ENCODE measurements at regions not wholly inside any gene's neighbourhood (a gene's known extent, or its start where the extent isn't known, plus 50 kb on each side); places are given as distances from the start of the nearest gene placed in this dataset.

DNA sequence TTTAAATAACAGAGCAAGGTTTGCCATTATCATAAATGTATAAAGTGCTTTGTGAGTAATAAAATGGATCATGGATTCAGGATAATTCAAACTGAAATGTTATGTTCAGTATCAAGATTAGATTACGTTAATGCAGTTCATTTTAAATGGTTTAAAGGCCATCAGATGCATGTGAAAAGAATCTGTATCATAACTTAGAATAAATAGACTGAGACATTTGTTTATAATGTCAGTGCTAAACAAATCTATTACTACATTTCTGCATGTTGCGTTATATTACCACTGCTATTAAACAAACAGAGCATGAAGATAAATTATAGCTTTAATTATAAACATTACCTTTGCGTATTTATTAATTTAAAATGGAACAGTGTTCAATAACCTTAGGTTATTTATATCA, 160.2 kb downstream of the TOX3 start:
- TF ChIP-seq, protein P1, sequence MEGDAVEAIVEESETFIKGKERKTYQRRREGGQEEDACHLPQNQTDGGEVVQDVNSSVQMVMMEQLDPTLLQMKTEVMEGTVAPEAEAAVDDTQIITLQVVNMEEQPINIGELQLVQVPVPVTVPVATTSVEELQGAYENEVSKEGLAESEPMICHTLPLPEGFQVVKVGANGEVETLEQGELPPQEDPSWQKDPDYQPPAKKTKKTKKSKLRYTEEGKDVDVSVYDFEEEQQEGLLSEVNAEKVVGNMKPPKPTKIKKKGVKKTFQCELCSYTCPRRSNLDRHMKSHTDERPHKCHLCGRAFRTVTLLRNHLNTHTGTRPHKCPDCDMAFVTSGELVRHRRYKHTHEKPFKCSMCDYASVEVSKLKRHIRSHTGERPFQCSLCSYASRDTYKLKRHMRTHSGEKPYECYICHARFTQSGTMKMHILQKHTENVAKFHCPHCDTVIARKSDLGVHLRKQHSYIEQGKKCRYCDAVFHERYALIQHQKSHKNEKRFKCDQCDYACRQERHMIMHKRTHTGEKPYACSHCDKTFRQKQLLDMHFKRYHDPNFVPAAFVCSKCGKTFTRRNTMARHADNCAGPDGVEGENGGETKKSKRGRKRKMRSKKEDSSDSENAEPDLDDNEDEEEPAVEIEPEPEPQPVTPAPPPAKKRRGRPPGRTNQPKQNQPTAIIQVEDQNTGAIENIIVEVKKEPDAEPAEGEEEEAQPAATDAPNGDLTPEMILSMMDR (IDR thresholded peaks at IDR 0.05; ENCODE audit: insufficient read depth, low read depth, low read length, missing control alignments), result no peak
- DNase-seq (ENCODE audit: low read depth), result no peak
- H3K4me3 ChIP-seq (ENCODE audit: low read length), result no peak overlapping the region

DNA sequence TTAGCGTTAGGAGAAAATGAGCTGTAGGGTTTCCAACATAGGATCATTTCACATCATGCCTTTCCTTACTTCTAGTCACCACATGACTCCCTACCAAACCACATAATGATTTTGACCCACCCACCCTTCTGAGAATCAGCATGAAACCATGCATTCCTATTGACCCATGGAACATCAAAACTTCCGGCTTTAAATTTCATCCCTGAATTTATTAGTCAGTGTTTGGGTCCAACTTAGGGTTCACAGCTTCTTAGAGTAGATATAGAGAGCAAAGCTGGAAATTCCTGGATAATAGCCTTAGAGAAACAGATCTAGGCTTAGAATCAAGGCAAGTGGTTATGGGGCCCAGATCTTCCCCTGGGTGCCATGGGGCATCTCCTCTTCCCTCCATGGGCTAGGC, 162.6 kb downstream of the TOX3 start:
- TF ChIP-seq, protein P1 (IDR thresholded peaks at IDR 0.05; ENCODE audit: insufficient read depth, low read depth, low read length, missing control alignments), result no peak
- no peak for DNase-seq (ENCODE audit: low read depth)

DNA sequence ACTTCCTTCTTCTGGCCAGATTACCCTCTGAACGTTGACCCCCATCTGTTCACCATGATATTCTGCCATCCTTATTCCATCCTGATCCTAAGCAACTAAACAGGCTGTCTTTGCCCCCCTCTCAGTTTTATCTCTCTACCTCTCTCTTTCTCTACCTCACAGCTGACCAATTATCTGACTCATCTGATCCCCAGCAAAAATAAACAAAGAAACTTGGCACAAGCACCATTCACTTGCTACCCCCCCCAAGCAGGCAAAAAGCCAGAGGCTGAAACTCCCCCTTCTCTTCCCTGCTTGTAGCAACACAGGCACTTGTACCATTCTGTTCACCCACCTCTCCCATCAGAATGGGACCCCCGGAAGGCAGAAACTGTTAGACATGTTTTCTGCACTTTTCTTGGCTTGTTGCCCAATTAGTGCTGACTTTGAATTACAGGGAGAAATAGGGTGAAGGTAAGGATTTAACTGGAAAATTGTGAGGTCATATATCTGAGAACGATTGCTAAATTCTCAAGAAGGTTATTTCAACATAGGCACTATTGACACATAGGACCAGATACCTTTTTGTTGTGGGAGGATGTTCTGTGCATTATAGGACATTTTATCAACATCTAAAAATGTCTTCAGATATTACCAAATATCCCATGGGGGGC, 163.2 kb downstream of the TOX3 start:
- TF ChIP-seq, protein P1 (IDR thresholded peaks at IDR 0.05; ENCODE audit: insufficient read depth, low read depth, low read length, missing control alignments), result no peak
- no peak overlapping the region for H3K4me3 ChIP-seq (ENCODE audit: low read length)
- peak; percentile 2 for DNase-seq (ENCODE audit: low read depth)

More for the DNA sequence above, 162.6 kb downstream of the TOX3 start:
- no peak overlapping the region for H3K4me3 ChIP-seq (ENCODE audit: low read length)

DNA sequence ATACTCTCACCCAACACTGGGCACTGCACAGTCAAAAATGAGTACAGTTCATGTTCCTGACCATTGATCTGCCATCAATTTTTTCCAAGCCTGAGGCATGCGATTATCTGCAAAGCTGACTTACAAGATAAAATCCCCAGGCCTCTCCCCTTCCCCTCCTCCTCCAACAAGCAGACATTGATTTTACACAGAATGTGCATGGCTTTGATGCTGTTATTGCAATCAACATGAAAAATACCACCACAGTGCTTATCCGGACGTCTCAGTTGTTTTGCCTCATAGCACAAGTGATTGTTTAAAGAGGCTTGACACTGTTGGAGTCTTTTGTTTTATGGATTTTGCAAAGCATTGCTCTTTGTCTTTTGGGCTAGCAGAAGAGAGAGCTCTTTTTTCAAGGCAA, 163.8 kb downstream of the TOX3 start:
- TF ChIP-seq, protein P1 (IDR thresholded peaks at IDR 0.05; ENCODE audit: insufficient read depth, low read depth, low read length, missing control alignments), result no peak
- H3K4me3 ChIP-seq (ENCODE audit: low read length), result no peak overlapping the region
- DNase-seq (ENCODE audit: low read depth), result no peak

DNA sequence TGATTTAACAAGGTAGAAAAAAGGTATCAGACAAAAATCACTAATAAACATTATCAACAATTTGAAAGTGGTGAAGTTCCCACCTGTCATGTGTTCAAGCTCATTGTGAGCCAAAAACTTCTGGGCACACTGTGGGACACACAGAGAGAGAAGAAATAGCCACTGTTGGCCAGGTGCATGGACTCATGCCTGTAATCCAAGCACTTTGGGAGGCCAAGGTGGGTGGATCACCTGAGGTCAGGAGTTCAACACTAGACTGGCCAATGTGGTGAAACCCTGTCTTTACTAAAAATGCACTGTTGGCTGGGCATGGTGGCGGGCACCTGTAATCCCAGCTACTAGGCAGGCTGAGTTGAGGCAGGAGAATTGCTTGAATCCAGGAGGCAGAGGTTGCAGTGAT, 167.4 kb downstream of the TOX3 start:
- TF ChIP-seq, protein P1 (IDR thresholded peaks at IDR 0.05; ENCODE audit: insufficient read depth, low read depth, low read length, missing control alignments), result no peak
- no peak overlapping the region for H3K4me3 ChIP-seq (ENCODE audit: low read length)
- no peak for DNase-seq (ENCODE audit: low read depth)

DNA sequence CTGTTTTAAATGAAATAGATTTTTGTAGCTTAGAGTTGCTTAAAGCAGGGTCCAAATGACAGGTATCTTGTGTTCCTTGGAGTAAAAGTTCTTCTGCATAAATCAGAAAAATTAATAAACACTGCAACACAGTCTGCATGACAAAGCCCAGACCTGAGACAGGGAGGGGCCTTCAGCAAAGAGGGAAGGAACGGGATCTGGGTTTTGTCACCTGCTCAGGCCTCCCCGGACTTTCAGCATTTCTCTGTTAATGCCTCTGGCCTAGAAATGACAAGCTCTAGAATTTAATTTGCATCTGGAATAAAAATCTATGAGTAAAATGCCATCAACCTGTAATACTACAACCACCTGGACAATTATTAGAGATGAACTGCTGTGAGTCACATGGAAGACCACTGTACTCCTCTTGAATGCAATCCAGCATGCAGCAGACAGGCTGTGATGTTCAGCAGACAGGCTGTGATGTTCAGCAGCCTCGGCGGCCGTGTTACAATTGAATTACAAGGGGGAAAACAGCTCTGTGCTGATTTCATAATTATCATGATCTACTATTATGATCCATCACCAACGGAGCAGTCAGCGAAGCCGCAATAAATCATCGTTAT, 170.2 kb downstream of the TOX3 start:
- H3K4me3 ChIP-seq (ENCODE audit: low read length), result no peak overlapping the region
- no peak for DNase-seq (ENCODE audit: low read depth)
- TF ChIP-seq, protein P1 (IDR thresholded peaks at IDR 0.05; ENCODE audit: insufficient read depth, low read depth, low read length, missing control alignments), result no peak

DNA sequence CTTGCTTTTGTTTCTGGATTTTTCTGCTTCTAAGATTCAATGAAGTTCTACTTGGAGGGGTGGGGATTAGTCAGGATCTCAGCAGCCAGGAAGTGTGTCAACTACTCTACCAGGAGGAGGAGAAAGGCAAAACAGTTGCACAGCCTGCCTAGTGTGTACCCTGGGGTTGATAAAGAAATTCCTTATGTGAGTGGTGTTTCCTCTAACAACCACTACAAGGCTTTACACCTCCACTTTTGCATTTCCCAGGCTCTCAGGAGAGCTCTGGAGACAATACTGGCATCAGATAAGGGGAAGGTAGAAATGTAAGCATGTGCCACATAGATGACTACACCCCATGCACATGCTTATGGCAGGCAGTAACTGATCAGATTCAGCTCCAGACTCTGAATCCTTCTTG, 174.6 kb downstream of the TOX3 start:
- DNase-seq (ENCODE audit: low read depth), result no peak

More for the DNA sequence above, 174.6 kb downstream of the TOX3 start:
- H3K4me3 ChIP-seq (ENCODE audit: low read length), result no peak overlapping the region
- TF ChIP-seq, protein P1 (IDR thresholded peaks at IDR 0.05; ENCODE audit: insufficient read depth, low read depth, low read length, missing control alignments), result no peak

Measured in epithelial cell of esophagus (primary cell).